Lower leg skin (tissue), 3 donors: ENCODE measurements at regions not wholly inside any gene's neighbourhood (a gene's known extent, or its start where the extent isn't known, plus 50 kb on each side); places are given as distances from the start of the nearest gene placed in this dataset.

Experiments
- CTCF ChIP-seq, 3 donors: fragments of 450-650 bp; IDR thresholded peaks; one replicate each; pipeline ENCODE4 v1.5.1; 2016; ENCODE audit warnings: antibody characterized with exemption in 3 of 3, mild to moderate bottlenecking in 3 of 3, moderate library complexity in 2 of 3
- POLR2A ChIP-seq, 2 donors: fragments of 450-650 bp; IDR thresholded peaks; one replicate each; pipeline ENCODE4 v1.6.1; 2016 to 2017; ENCODE audit warnings: antibody characterized with exemption in 2 of 2, mild to moderate bottlenecking in 1 of 2, moderate library complexity in 1 of 2

GRCh38 chr2:181319286-181319685 lies 137.9 kb upstream of the ITGA4 start:
- TF ChIP-seq CTCF (IDR thresholded peaks at IDR 0.05) (no peak), POLR2A (IDR thresholded peaks at IDR 0.05) (no peak)
